Astrocyte (in vitro differentiated cells and primary cell): ENCODE measurements at regions not wholly inside any gene's neighbourhood (a gene's known extent, or its start where the extent isn't known, plus 50 kb on each side); places are given as distances from the start of the nearest gene placed in this dataset.

Experiments used
- DNase-seq: peaks from one replicate; pipeline ENCODE4 v3.0.0-alpha.2; 2010; ENCODE audit warnings: low read depth
- FAIRE-seq: peaks from 2 replicates; lab custom pipeline; 2011; peaks lifted over from hg19 to GRCh38; lab: Jason Lieb, UNC
- H2AFZ ChIP-seq: 2 replicates; pipeline ENCODE4 v1.6.0; 2012; ENCODE audit warnings: low read depth, low read length, inconsistent platforms
- H3K27ac ChIP-seq: 2 replicates; pipeline ENCODE4 v1.5.1; 2011; ENCODE audit warnings: low read depth, low read length, inconsistent platforms
- H3K27me3 ChIP-seq: 2 replicates; pipeline ENCODE4 v1.6.0; 2011; ENCODE audit warnings: low read length, inconsistent platforms; ENCODE audit not compliant: insufficient read depth
- H3K36me3 ChIP-seq: 2 replicates; pipeline ENCODE4 v1.5.1; 2011; ENCODE audit warnings: low read length, inconsistent platforms; ENCODE audit not compliant: insufficient read depth
- H3K4me1 ChIP-seq: 2 replicates; pipeline ENCODE4 v1.5.1; 2011; ENCODE audit warnings: low read length, inconsistent platforms; ENCODE audit not compliant: insufficient read depth
- H3K4me2 ChIP-seq: 2 replicates; pipeline ENCODE4 v1.6.0; 2012; ENCODE audit warnings: low read length, inconsistent platforms
- H3K4me3 ChIP-seq: 2 replicates; pipeline ENCODE4 v1.5.1; 2011; ENCODE audit warnings: low read depth, mild to moderate bottlenecking, low read length, inconsistent platforms; ENCODE audit not compliant: insufficient read depth
- H3K79me2 ChIP-seq: 2 replicates; pipeline ENCODE4 v1.6.0; 2012; ENCODE audit warnings: mild to moderate bottlenecking, low read length, inconsistent platforms; ENCODE audit not compliant: insufficient read depth
- H3K9ac ChIP-seq: 2 replicates; pipeline ENCODE4 v1.6.0; 2012; ENCODE audit warnings: mild to moderate bottlenecking, low read length, inconsistent platforms
- H3K9me3 ChIP-seq: 2 replicates; pipeline ENCODE4 v1.5.1; 2012; ENCODE audit warnings: low read depth, mild to moderate bottlenecking, low read length, inconsistent platforms; ENCODE audit not compliant: insufficient read depth
- H4K20me1 ChIP-seq: 2 replicates; pipeline ENCODE4 v1.6.0; 2012; ENCODE audit warnings: low read length, inconsistent platforms; ENCODE audit not compliant: insufficient read depth
- H3K27ac Mint-ChIP-seq: one replicate; pipeline ENCODE4 v1.8.0; 2021; ENCODE audit warnings: mild to moderate bottlenecking, mixed read lengths; ENCODE audit not compliant: unreplicated experiment
- H3K27me3 Mint-ChIP-seq: one replicate; pipeline ENCODE4 v1.8.0; 2021; ENCODE audit warnings: low read depth, mixed read lengths; ENCODE audit not compliant: unreplicated experiment
- H3K36me3 Mint-ChIP-seq: one replicate; pipeline ENCODE4 v1.8.0; 2021; ENCODE audit warnings: low read depth, mixed read lengths; ENCODE audit not compliant: unreplicated experiment
- H3K4me1 Mint-ChIP-seq: one replicate; pipeline ENCODE4 v1.8.0; 2021; ENCODE audit warnings: low read depth, mixed read lengths; ENCODE audit not compliant: unreplicated experiment
- H3K4me3 Mint-ChIP-seq: one replicate; pipeline ENCODE4 v1.8.0; 2021; ENCODE audit warnings: mild to moderate bottlenecking, moderate library complexity, mixed read lengths; ENCODE audit not compliant: unreplicated experiment
- H3K9me3 Mint-ChIP-seq: one replicate; pipeline ENCODE4 v1.8.0; 2021; ENCODE audit warnings: mild to moderate bottlenecking, mixed read lengths; ENCODE audit not compliant: unreplicated experiment
- EZH2 ChIP-seq: IDR thresholded peaks from 2 replicates; pipeline ENCODE4 v1.6.1; 2012; ENCODE audit warnings: mild to moderate bottlenecking, low read length, inconsistent platforms; ENCODE audit not compliant: insufficient read depth
- TF ChIP-seq, protein P1 (sequence below): IDR thresholded peaks from 2 replicates; pipeline ENCODE4 v1.5.1; 2011; ENCODE audit warnings: low read depth, mild to moderate bottlenecking, inconsistent platforms, low read length, moderate library complexity; ENCODE audit not compliant: insufficient read depth

DNA sequence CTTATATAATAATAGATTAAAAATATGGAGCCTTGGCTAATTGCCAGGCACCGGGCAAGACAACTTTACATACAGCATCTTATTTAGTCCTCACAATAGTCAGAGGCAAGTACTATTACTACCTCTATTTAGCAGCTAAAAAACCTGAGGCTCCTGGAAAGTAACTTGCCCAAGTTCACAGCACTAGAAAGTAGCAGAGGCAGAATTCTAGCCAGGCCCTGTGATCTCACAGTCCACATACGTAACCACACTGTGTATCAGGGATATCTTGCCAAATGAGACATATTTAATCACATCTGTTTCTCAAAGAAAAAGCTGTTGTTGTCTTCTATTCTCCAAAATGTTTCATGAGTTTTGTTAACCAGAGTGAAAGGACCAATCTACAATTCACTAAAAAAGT is 378.5 kb downstream of the PLPP3 start:
- Mint-ChIP-seq H3K27me3 (peaks cover 2% of the 10 kb centered on the region), H3K4me1 (no peaks in the 10 kb centered on the region), H3K4me3 (no peak overlapping the region), H3K27ac (no peak overlapping the region), H3K36me3 (no peaks in the 10 kb centered on the region), H3K9me3 (no peaks in the 10 kb centered on the region)
- H3K36me3 ChIP-seq = no peaks in the 10 kb centered on the region
- no peaks in the 10 kb centered on the region for H3K9me3 ChIP-seq
- no peak for DNase-seq
- no peaks in the 10 kb centered on the region for H3K79me2 ChIP-seq
- H3K9ac ChIP-seq = no peak overlapping the region
- FAIRE-seq = no peak
- H3K27me3 ChIP-seq = no peaks in the 10 kb centered on the region
- no peaks in the 10 kb centered on the region for H3K4me1 ChIP-seq
- H4K20me1 ChIP-seq = no peaks in the 10 kb centered on the region
- no peak overlapping the region for H3K27ac ChIP-seq
- no peak overlapping the region for H3K4me3 ChIP-seq
- H2AFZ ChIP-seq = no peak overlapping the region
- H3K4me2 ChIP-seq = no peak overlapping the region
- TF ChIP-seq EZH2 = no peak
- TF ChIP-seq, protein P1, sequence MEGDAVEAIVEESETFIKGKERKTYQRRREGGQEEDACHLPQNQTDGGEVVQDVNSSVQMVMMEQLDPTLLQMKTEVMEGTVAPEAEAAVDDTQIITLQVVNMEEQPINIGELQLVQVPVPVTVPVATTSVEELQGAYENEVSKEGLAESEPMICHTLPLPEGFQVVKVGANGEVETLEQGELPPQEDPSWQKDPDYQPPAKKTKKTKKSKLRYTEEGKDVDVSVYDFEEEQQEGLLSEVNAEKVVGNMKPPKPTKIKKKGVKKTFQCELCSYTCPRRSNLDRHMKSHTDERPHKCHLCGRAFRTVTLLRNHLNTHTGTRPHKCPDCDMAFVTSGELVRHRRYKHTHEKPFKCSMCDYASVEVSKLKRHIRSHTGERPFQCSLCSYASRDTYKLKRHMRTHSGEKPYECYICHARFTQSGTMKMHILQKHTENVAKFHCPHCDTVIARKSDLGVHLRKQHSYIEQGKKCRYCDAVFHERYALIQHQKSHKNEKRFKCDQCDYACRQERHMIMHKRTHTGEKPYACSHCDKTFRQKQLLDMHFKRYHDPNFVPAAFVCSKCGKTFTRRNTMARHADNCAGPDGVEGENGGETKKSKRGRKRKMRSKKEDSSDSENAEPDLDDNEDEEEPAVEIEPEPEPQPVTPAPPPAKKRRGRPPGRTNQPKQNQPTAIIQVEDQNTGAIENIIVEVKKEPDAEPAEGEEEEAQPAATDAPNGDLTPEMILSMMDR = no peak

DNA sequence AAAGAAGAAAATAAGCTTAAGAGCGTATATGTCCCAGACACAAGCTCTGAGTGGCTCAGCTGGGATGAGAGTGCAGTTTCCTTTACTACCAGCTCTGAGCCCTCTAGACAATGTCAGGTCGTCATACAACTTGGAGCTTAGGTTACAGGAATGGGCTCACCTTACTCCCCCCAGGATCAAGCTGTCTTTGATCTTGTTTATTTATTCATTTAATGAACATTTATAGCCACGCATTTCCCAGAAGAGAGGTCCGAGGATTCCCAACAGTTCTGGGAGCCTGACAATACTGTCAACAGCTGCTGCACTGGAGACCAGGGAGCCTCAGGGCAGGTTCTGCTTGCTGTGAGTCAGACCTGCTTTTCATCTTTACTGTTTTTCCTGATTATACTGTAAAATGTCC is 378.9 kb downstream of the PLPP3 start:
- Histone ChIP-seq H3K27ac (no peak overlapping the region), H3K4me3 (no peak overlapping the region), H3K27me3 (no peaks in the 10 kb centered on the region), H2AFZ (no peak overlapping the region), H3K9me3 (no peaks in the 10 kb centered on the region), H3K9ac (no peak overlapping the region), H3K79me2 (no peaks in the 10 kb centered on the region), H3K4me1 (no peaks in the 10 kb centered on the region), H3K36me3 (no peaks in the 10 kb centered on the region), H3K4me2 (no peak overlapping the region), H4K20me1 (no peaks in the 10 kb centered on the region)
- no peak for FAIRE-seq
- H3K9me3 Mint-ChIP-seq = no peaks in the 10 kb centered on the region
- no peaks in the 10 kb centered on the region for H3K36me3 Mint-ChIP-seq
- H3K27me3 Mint-ChIP-seq = peaks cover under 1% of the 10 kb centered on the region
- TF ChIP-seq EZH2 = no peak
- TF ChIP-seq, protein P1 = no peak
- H3K27ac Mint-ChIP-seq = no peak overlapping the region
- no peak overlapping the region for H3K4me3 Mint-ChIP-seq
- H3K4me1 Mint-ChIP-seq = no peaks in the 10 kb centered on the region
- DNase-seq = no peak

DNA sequence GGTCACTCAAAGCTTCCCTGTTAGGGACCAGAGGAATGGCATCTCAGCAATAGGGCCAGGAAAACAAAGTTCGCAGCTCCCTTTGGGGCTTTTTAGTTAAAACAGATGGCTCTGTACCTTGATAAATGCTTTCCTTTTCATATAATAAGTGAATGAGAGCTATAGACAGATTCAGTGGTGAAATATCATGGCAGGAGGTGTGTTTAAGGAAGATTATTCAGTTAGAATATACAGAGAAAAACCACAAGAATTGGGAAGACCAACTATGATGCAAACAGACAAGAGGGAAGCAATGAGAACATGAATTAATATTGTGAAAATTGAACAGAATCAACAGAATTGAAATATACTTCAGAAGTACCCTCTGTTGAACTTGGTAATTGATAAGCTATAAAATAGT is 379.4 kb downstream of the PLPP3 start:
- Mint-ChIP-seq H3K4me1 (no peaks in the 10 kb centered on the region), H3K27me3 (no peaks in the 10 kb centered on the region), H3K4me3 (no peak overlapping the region), H3K27ac (no peak overlapping the region), H3K9me3 (no peaks in the 10 kb centered on the region), H3K36me3 (no peaks in the 10 kb centered on the region)
- Histone ChIP-seq H4K20me1 (no peaks in the 10 kb centered on the region), H3K9ac (no peak overlapping the region), H3K27ac (no peak overlapping the region), H3K4me2 (no peak overlapping the region), H3K4me3 (no peak overlapping the region), H3K79me2 (no peaks in the 10 kb centered on the region), H3K36me3 (no peaks in the 10 kb centered on the region), H2AFZ (no peak overlapping the region), H3K9me3 (no peaks in the 10 kb centered on the region), H3K27me3 (no peaks in the 10 kb centered on the region), H3K4me1 (no peaks in the 10 kb centered on the region)
- TF ChIP-seq, protein P1 = no peak
- TF ChIP-seq EZH2 = no peak
- DNase-seq = no peak
- FAIRE-seq = no peak
